Heart right ventricle (tissue), 16 donors: ENCODE measurements at regions not wholly inside any gene's neighbourhood (a gene's known extent, or its start where the extent isn't known, plus 50 kb on each side); places are given as distances from the start of the nearest gene placed in this dataset.
A peak's percentile ranks its signal among the peaks of the same experiment; 100 is the strongest.

ENCODE experiments used
- ATAC-seq, 8 donors: fragments of 200-7000 bp; cut with Tn5 transposase; one replicate each; pipeline ENCODE4 v1.9.1; 2020; ENCODE audit warnings: mild to moderate bottlenecking in 8 of 8, moderate library complexity in 8 of 8, moderate number of reproducible peaks in 1 of 8
- DNase-seq, 2 donors: peaks; one replicate each; pipeline ENCODE4 v3.0.0-alpha.2; 2020
- H3K27ac ChIP-seq, 10 donors: fragments of 200-600 bp; sonication (generic) in 2 of 10; one replicate each; pipeline versions ENCODE4 v1.5.0 to v1.8.0; 2020 to 2022; ENCODE audit warnings: mild to moderate bottlenecking in 3 of 10
- H3K27me3 ChIP-seq, 7 donors: fragments of 200-600 bp; one replicate each; pipeline ENCODE4 v1.8.0; 2021 to 2022; ENCODE audit warnings: mild to moderate bottlenecking in 2 of 7
- H3K36me3 ChIP-seq, 9 donors: fragments of 200-600 bp; sonication (generic) in 1 of 9; one replicate each; pipeline versions ENCODE4 v1.5.0 to v1.8.0; 2020 to 2022; ENCODE audit warnings: mild to moderate bottlenecking in 2 of 9
- H3K4me1 ChIP-seq, 9 donors: fragments of 200-600 bp; sonication (generic) in 1 of 9; one replicate each; pipeline versions ENCODE4 v1.5.0 to v1.8.0; 2020 to 2022; ENCODE audit warnings: mild to moderate bottlenecking in 4 of 9
- H3K4me3 ChIP-seq, 10 donors: fragments of 200-600 bp; sonication (generic) in 2 of 10; one replicate each; pipeline versions ENCODE4 v1.5.0 to v1.8.0; 2020 to 2022; ENCODE audit warnings: mild to moderate bottlenecking in 7 of 10, moderate library complexity in 2 of 10
- H3K9me3 ChIP-seq, 11 donors: fragments of 200-600 bp in 10 of 11; sonication (generic) in 2 of 11; one replicate each; pipeline versions ENCODE4 v1.5.0 to v1.8.0; 2013 to 2022; ENCODE audit warnings: mild to moderate bottlenecking in 2 of 11, control low read depth in 1 of 11, moderate library complexity in 1 of 11
- WGBS, 2 donors: extraction: QIAGEN DNeasy Blood & Tissue Kit; methylation state at CpG; one replicate each; pipeline ENCODE4 v1.1.7; 2013; ENCODE audit warnings: inconsistent platforms in 1 of 2; 5-methylcytosine and 5-hydroxymethylcytosine counted together
- intact Hi-C, 10 donors: fragments of 100-400 bp; cut with DNase I; formaldehyde crosslinking; loops; one replicate each; pipeline versions ENCODE4 v1.11.1 to v1.14.2; 2022
- TF ChIP-seq, protein P1 (sequence below), 9 donors: fragments of 200-600 bp; sonication (generic) in 2 of 9; IDR thresholded peaks; one replicate each; pipeline versions ENCODE4 v1.5.0 to v1.8.0; 2021 to 2022; ENCODE audit warnings: antibody characterized with exemption in 9 of 9, mild to moderate bottlenecking in 5 of 9, moderate library complexity in 1 of 9
- donor health status: Arrhythmogenic right ventricular cardiomyopathy.
- donor health status: ischemic (EF 13 %, LVEDD 7.1; RV severe dilation, severe dysfunction).
- donor health status: healthy with polysubstance abuse.
- donor health status: DM: no; HTN: yes; CAD: no.
- donor health status: DM: no; HTN: no; CAD: no.
- donor health status: ischemic (EF 25% LVEDD 6.9; RV normal size, moderate dysfunction).
- donor health status: ischemic (EF 25% LVEDD 5.7; RV mildly dilated, moderate dysfunction).
- donor health status: healthy.
- donor health status: DM: yes; HTN: yes; CAD: no.
- donor health status: Ischemic cardiomyopathy.
- donor health status: ischemic (EF 35%, LVEDD 5.7; RV mildly dilated, moderate dysfunction).
- donor health status: nonischemic (EF 11% LVEDD 7.7; RV severe dilation, severe dysfunction).
- donor health status: DM: yes; HTN: yes; CAD: no.
- donor health status: PGD.
- donor health status: ischemic (EF 29% LVEDD 5.4; RV normal size, mild dysfunction).
- donor health status: nonischemic (EF 23%, LVEDD 6.1; RV moderate dilation, normal function).

DNA sequence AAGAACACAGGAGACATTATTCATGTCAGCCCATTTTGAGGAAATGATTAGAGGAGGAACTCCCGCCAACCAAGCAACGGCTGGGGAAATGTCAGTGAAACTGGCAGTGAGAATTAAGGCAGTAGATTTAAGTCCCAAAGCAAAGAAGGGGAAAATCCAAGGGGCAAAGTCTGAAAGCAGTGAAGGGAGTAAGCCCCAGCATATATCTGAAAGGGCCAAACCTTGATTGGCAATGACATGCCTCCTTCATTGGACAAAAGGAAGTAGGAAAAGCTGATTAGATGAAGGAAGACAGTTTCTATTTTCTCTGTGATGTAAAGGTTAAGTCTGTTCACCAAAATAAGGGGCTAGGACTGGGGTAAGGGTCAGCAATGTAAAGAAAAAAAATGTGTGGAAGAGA is 190.3 kb downstream of the RNF144B start:
- Histone ChIP-seq H3K27me3 (no peaks in the 10 kb centered on the region), H3K4me3 (no peak overlapping the region), H3K36me3 (no peaks in the 10 kb centered on the region), H3K27ac (no peak overlapping the region), H3K4me1 (no peaks in the 10 kb centered on the region), H3K9me3 (no peaks in the 10 kb centered on the region)
- DNase-seq (no peak), ATAC-seq (no peak)
- intact Hi-C loops: no loop called here
- 60 to 72% methylated on average over 2 of the region's 2 CpGs for WGBS, 2 donors
- TF ChIP-seq, protein P1, sequence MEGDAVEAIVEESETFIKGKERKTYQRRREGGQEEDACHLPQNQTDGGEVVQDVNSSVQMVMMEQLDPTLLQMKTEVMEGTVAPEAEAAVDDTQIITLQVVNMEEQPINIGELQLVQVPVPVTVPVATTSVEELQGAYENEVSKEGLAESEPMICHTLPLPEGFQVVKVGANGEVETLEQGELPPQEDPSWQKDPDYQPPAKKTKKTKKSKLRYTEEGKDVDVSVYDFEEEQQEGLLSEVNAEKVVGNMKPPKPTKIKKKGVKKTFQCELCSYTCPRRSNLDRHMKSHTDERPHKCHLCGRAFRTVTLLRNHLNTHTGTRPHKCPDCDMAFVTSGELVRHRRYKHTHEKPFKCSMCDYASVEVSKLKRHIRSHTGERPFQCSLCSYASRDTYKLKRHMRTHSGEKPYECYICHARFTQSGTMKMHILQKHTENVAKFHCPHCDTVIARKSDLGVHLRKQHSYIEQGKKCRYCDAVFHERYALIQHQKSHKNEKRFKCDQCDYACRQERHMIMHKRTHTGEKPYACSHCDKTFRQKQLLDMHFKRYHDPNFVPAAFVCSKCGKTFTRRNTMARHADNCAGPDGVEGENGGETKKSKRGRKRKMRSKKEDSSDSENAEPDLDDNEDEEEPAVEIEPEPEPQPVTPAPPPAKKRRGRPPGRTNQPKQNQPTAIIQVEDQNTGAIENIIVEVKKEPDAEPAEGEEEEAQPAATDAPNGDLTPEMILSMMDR (IDR thresholded peaks at IDR 0.05): no peak

DNA sequence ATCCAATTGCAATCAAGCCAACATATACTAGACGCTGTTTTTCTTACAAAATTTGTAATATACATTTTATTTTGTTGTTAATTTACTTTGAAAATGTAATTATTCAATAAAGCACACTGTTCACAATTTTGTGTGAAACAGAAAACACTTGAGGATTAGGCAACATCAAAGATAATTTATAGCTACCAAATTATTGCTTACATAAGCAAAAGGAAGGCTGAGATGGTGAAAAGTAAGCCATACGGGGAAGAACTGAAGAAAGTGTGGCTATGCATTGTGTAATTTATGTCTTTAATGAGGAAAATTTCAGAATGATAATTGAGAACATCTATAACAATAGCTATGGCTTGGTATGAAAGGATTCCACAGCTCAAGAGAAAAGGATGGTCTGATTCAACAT is 192.0 kb downstream of the RNF144B start:
- WGBS, 2 donors: 69 to 74% methylated on average over 2 of the region's 2 CpGs

DNA sequence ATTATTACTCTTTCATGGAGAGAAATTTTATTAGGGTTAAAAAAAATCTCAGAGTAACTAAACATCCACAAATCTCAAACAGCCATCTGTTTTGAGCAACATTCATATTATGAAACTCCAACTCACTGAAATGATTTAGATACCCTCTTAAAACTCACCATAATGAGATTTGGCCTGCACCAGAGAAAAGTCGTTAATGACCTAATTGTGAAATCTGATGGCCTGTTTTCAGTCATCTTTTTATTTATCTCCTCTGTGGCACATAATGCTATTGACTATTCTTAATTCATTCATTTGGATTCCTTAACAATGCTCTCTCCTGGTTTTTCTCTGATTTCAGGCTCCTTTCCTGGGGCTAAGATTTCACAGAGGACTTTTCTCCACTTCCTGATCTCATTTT is 192.7 kb downstream of the RNF144B start:
- Histone ChIP-seq H3K27ac (no peak overlapping the region), H3K9me3 (no peaks in the 10 kb centered on the region), H3K27me3 (no peaks in the 10 kb centered on the region), H3K4me3 (no peak overlapping the region), H3K36me3 (no peaks in the 10 kb centered on the region), H3K4me1 (peaks cover 0 to 5% (median 0%) of the 10 kb centered on the region in 9 donors)
- 74 to 75% methylated on average over 1 of the region's 1 CpG for WGBS, 2 donors
- intact Hi-C loops: no loop called here
- ATAC-seq (no peak), DNase-seq (no peak)
- TF ChIP-seq, protein P1 (IDR thresholded peaks at IDR 0.05): no peak

More for the DNA sequence above, 192.0 kb downstream of the RNF144B start:
- no peaks in the 10 kb centered on the region for H3K9me3 ChIP-seq
- DNase-seq: no peak
- H3K4me3 ChIP-seq: no peak overlapping the region
- no peaks in the 10 kb centered on the region for H3K4me1 ChIP-seq
- TF ChIP-seq, protein P1 (IDR thresholded peaks at IDR 0.05): no peak
- intact Hi-C loops: no loop called here
- no peaks in the 10 kb centered on the region for H3K36me3 ChIP-seq
- H3K27me3 ChIP-seq: no peaks in the 10 kb centered on the region
- no peak overlapping the region for H3K27ac ChIP-seq
- ATAC-seq: no peak

DNA sequence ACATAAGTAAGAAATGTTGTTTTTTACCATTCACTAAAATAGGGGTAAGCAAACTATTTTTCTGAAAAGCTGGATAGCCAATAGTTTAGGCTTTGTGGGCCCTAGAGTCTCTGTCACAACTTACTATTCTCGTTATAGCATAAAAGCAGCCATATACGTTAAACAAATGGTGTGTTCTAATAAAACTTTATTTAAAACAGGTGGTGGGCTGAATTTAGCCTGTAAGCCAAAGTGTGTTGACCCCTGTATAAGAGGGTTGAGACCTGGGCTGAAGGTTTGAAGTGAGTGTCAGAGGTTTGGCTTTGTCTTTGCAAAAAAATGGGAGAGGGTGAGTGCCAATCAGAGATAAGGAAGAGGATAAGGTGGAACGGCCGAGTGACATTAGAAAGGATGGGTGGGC is 197.2 kb downstream of the RNF144B start:
- TF ChIP-seq, protein P1 (IDR thresholded peaks at IDR 0.05): no peak
- peaks cover 0 to 7% (median 0%) of the 10 kb centered on the region in 9 donors for H3K4me1 ChIP-seq
- 66 to 68% methylated on average over 4 of the region's 4 CpGs for WGBS, 2 donors
- DNase-seq (no peak), ATAC-seq (no peak)
- no peaks in the 10 kb centered on the region for H3K36me3 ChIP-seq
- no peaks in the 10 kb centered on the region for H3K9me3 ChIP-seq
- H3K27ac ChIP-seq: peak overlapping the region in 2 of 10 donors; percentile 20 to 24
- no peak overlapping the region for H3K4me3 ChIP-seq
- intact Hi-C loops: no loop called here
- H3K27me3 ChIP-seq: no peaks in the 10 kb centered on the region
